Uterus (tissue), 2 donors: ENCODE measurements at regions not wholly inside any gene's neighbourhood (a gene's known extent, or its start where the extent isn't known, plus 50 kb on each side); places are given as distances from the start of the nearest gene placed in this dataset.
A peak's percentile ranks its signal among the peaks of the same experiment; 100 is the strongest.

Experiments
- POLR2A ChIP-seq, 2 donors: fragments of 450-650 bp; IDR thresholded peaks; one replicate each; pipeline ENCODE4 v1.6.1; 2016; ENCODE audit warnings: antibody characterized with exemption in 2 of 2, mild to moderate bottlenecking in 1 of 2, moderate library complexity in 1 of 2
- TF ChIP-seq, protein P1 (sequence below), 4 experiments: fragments of 200-600 bp in 2 of 4; fragments of 450-650 bp in 2 of 4; sonication (generic) in 2 of 4; IDR thresholded peaks; one replicate each; pipeline ENCODE4 v1.5.1; 2016 to 2019; ENCODE audit warnings: antibody characterized with exemption in 4 of 4, mild to moderate bottlenecking in 2 of 4, moderate library complexity in 1 of 4

GRCh38 chr12:59164991-59165718, 244.9 kb upstream of the LRIG3 start:
- no peak for TF ChIP-seq POLR2A (IDR thresholded peaks at IDR 0.05)
- TF ChIP-seq, protein P1, sequence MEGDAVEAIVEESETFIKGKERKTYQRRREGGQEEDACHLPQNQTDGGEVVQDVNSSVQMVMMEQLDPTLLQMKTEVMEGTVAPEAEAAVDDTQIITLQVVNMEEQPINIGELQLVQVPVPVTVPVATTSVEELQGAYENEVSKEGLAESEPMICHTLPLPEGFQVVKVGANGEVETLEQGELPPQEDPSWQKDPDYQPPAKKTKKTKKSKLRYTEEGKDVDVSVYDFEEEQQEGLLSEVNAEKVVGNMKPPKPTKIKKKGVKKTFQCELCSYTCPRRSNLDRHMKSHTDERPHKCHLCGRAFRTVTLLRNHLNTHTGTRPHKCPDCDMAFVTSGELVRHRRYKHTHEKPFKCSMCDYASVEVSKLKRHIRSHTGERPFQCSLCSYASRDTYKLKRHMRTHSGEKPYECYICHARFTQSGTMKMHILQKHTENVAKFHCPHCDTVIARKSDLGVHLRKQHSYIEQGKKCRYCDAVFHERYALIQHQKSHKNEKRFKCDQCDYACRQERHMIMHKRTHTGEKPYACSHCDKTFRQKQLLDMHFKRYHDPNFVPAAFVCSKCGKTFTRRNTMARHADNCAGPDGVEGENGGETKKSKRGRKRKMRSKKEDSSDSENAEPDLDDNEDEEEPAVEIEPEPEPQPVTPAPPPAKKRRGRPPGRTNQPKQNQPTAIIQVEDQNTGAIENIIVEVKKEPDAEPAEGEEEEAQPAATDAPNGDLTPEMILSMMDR (IDR thresholded peaks at IDR 0.05), result peak; percentile 6 to 35 (median 29)
